ENCODE measurements at regions not wholly inside any gene's neighbourhood (a gene's known extent, or its start where the extent isn't known, plus 50 kb on each side); places are given as distances from the start of the nearest gene placed in this dataset.

DNA sequence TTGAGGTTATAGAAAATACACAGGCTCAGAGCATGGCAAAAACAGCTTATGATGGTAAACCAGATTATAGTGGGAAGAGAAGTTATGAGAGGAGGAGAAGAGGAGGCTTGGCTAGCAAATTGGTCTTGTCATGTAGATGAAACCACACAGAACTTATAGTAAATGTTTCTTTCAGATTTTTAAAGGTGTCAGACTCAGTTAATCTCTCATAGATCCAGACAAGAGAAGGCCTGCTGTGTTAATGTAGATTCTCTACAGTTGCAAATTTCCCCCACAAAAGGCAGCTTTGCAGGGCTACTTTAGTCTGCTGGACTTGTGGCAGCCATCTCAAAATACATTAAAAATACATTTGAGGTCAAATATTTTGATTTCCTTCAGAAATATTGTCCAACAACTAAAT, 1731.7 kb downstream of the ARAP2 start:
- no peak overlapping the region for H3K27ac ChIP-seq (ENCODE audit: low read depth in 1 of 2, low read length in 2 of 2)
- H2AFZ ChIP-seq (ENCODE audit: insufficient read depth, low read depth, low read length, poor library complexity, severe bottlenecking): no peak overlapping the region
- H3K4me1 ChIP-seq (ENCODE audit: control insufficient read depth in 1 of 2, insufficient read depth in 2 of 2, low read length in 2 of 2): no peaks in the 10 kb centered on the region
- Mint-ChIP-seq H3K36me3 (no peaks in the 10 kb centered on the region), H3K27ac (no peak overlapping the region), H3K4me3 (no peak overlapping the region), H3K4me1 (no peaks in the 10 kb centered on the region), H3K27me3 (ENCODE audit: low read depth in 3 of 3) (no peaks in the 10 kb centered on the region), H3K9me3 (peaks cover 2 to 9% (median 5%) of the 10 kb centered on the region in 7 donors)
- no peak overlapping the region for H3K4me3 ChIP-seq (replicated peaks in 1 of 3; ENCODE audit: low read depth in 2 of 3, low read length in 3 of 3)
- TF ChIP-seq, protein P1, sequence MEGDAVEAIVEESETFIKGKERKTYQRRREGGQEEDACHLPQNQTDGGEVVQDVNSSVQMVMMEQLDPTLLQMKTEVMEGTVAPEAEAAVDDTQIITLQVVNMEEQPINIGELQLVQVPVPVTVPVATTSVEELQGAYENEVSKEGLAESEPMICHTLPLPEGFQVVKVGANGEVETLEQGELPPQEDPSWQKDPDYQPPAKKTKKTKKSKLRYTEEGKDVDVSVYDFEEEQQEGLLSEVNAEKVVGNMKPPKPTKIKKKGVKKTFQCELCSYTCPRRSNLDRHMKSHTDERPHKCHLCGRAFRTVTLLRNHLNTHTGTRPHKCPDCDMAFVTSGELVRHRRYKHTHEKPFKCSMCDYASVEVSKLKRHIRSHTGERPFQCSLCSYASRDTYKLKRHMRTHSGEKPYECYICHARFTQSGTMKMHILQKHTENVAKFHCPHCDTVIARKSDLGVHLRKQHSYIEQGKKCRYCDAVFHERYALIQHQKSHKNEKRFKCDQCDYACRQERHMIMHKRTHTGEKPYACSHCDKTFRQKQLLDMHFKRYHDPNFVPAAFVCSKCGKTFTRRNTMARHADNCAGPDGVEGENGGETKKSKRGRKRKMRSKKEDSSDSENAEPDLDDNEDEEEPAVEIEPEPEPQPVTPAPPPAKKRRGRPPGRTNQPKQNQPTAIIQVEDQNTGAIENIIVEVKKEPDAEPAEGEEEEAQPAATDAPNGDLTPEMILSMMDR (IDR thresholded peaks at IDR 0.05): no peak
- H3K27me3 ChIP-seq (ENCODE audit: control insufficient read depth in 2 of 2, insufficient read depth in 2 of 2, low read length in 2 of 2): no peaks in the 10 kb centered on the region
- H3K36me3 ChIP-seq (replicated peaks in 1 of 2; ENCODE audit: control insufficient read depth in 1 of 2, insufficient read depth in 2 of 2, low read length in 2 of 2): no peaks in the 10 kb centered on the region
- no peaks in the 10 kb centered on the region for H3K79me2 ChIP-seq (ENCODE audit: insufficient read depth, low read length)
- H3K4me2 ChIP-seq (replicated peaks; ENCODE audit: extremely low read depth, low read length, poor library complexity, severe bottlenecking): no peak overlapping the region
- H4K20me1 ChIP-seq (ENCODE audit: insufficient read depth, low read length): no peaks in the 10 kb centered on the region
- intact Hi-C loops (cut with micrococcal nuclease): no loop called here
- peaks cover 0 to 11% of the 10 kb centered on the region in 2 donors for H3K9me3 ChIP-seq (replicated peaks in 1 of 2; ENCODE audit: control insufficient read depth in 1 of 2, insufficient read depth in 1 of 2, low read length in 2 of 2)
- no peak for DNase-seq
- H3K9ac ChIP-seq (ENCODE audit: insufficient read depth, low read length, poor library complexity, severe bottlenecking): no peak overlapping the region

DNA sequence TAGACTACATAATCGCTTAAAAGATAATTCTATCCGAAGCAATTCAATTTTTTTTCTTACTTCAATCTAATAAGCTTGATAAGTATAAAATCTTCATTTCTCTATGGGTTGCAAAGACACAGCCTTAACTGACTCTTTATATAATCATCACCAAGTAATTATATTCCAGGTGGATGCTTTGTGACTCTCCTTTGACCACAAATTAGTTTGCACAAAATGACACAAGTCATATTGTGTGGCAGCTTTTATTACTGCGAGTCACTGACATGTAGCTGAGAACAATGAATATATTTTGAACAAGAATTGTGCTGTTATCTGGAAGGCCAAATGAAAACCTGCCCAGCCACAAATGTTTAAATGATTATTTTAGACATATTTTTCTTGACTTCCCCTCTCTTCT, 1727.8 kb downstream of the ARAP2 start:
- Histone ChIP-seq H3K9me3 (replicated peaks in 1 of 2; ENCODE audit: control insufficient read depth in 1 of 2, insufficient read depth in 1 of 2, low read length in 2 of 2) (peaks cover 0 to 11% of the 10 kb centered on the region in 2 donors), H3K9ac (ENCODE audit: insufficient read depth, low read length, poor library complexity, severe bottlenecking) (no peak overlapping the region), H3K4me2 (replicated peaks; ENCODE audit: extremely low read depth, low read length, poor library complexity, severe bottlenecking) (no peak overlapping the region), H4K20me1 (ENCODE audit: insufficient read depth, low read length) (no peaks in the 10 kb centered on the region), H3K4me1 (ENCODE audit: control insufficient read depth in 1 of 2, insufficient read depth in 2 of 2, low read length in 2 of 2) (no peaks in the 10 kb centered on the region), H3K4me3 (replicated peaks in 1 of 3; ENCODE audit: low read depth in 2 of 3, low read length in 3 of 3) (no peak overlapping the region), H3K36me3 (replicated peaks in 1 of 2; ENCODE audit: control insufficient read depth in 1 of 2, insufficient read depth in 2 of 2, low read length in 2 of 2) (no peaks in the 10 kb centered on the region), H3K79me2 (ENCODE audit: insufficient read depth, low read length) (no peaks in the 10 kb centered on the region), H3K27ac (ENCODE audit: low read depth in 1 of 2, low read length in 2 of 2) (no peak overlapping the region), H3K27me3 (ENCODE audit: control insufficient read depth in 2 of 2, insufficient read depth in 2 of 2, low read length in 2 of 2) (no peaks in the 10 kb centered on the region), H2AFZ (ENCODE audit: insufficient read depth, low read depth, low read length, poor library complexity, severe bottlenecking) (no peak overlapping the region)
- H3K4me1 Mint-ChIP-seq: no peaks in the 10 kb centered on the region
- H3K9me3 Mint-ChIP-seq: peaks cover 2 to 9% (median 5%) of the 10 kb centered on the region in 7 donors
- TF ChIP-seq, protein P1 (IDR thresholded peaks at IDR 0.05): no peak
- intact Hi-C loops (cut with micrococcal nuclease): no loop called here
- no peaks in the 10 kb centered on the region for H3K36me3 Mint-ChIP-seq
- H3K27ac Mint-ChIP-seq: no peak overlapping the region
- no peak overlapping the region for H3K4me3 Mint-ChIP-seq
- no CpG with 5 or more reads among the region's 3 CpGs for WGBS (ENCODE audit: insufficient coverage)
- no peaks in the 10 kb centered on the region for H3K27me3 Mint-ChIP-seq (ENCODE audit: low read depth in 3 of 3)
- no peak for DNase-seq
